Adrenal gland (tissue), 9 donors: ENCODE measurements at regions not wholly inside any gene's neighbourhood (a gene's known extent, or its start where the extent isn't known, plus 50 kb on each side); places are given as distances from the start of the nearest gene placed in this dataset.

Experiments
- DNase-seq, 7 donors: peaks; one replicate each; pipeline ENCODE4 v3.0.0-alpha.2; 2019 to 2020
- H3K27ac ChIP-seq, 5 donors: fragments of 200-600 bp; sonication (generic) in 4 of 5; 1 replicate in 3 of 5; 2 replicates in 2 of 5; pipeline versions ENCODE4 v1.5.1 to v1.8.0; 2016 to 2020; ENCODE audit warnings: mild to moderate bottlenecking in 1 of 5
- H3K27me3 ChIP-seq: fragments of 200-600 bp; 2 replicates; pipeline ENCODE4 v1.8.0; 2021
- H3K36me3 ChIP-seq, 2 donors: fragments of 200-600 bp; replicated peaks in 1 of 2; 1 replicate in 1 of 2; 2 replicates in 1 of 2; pipeline versions ENCODE4 v1.5.1 to v1.8.0; 2018 to 2022
- H3K4me1 ChIP-seq, 2 donors: fragments of 200-600 bp; replicated peaks in 1 of 2; 1 replicate in 1 of 2; 2 replicates in 1 of 2; pipeline versions ENCODE4 v1.5.1 to v1.8.0; 2018 to 2021
- H3K4me3 ChIP-seq, 4 donors: fragments of 200-600 bp; sonication (generic) in 3 of 4; one replicate each; pipeline ENCODE4 v1.5.1; 2016 to 2018
- H3K9me3 ChIP-seq, 3 donors: fragments of 200-600 bp; sonication (generic) in 1 of 3; replicated peaks in 1 of 3; 1 replicate in 2 of 3; 2 replicates in 1 of 3; pipeline versions ENCODE4 v1.5.1 to v1.8.0; 2016 to 2021
- POLR2A ChIP-seq, 2 donors: fragments of 450-650 bp; IDR thresholded peaks; one replicate each; pipeline ENCODE4 v1.6.1; 2017; ENCODE audit warnings: antibody characterized with exemption in 2 of 2, mild to moderate bottlenecking in 2 of 2, moderate library complexity in 1 of 2
- WGBS, 4 donors: extraction: QIAGEN DNeasy Blood & Tissue Kit in 2 of 4; methylation state at CpG; one replicate each; pipeline versions ENCODE4 v1.1.5 to v1.1.7; 2013 to 2017; 5-methylcytosine and 5-hydroxymethylcytosine counted together
- intact Hi-C, 2 donors: fragments of 100-400 bp; cut with DNase I; formaldehyde crosslinking; loops; one replicate each; pipeline versions ENCODE4 v1.14.1 to v1.15.0; 2022 to 2023
- TF ChIP-seq, protein P1 (sequence below), 6 experiments: fragments of 450-650 bp in 4 of 6; fragments of 200-600 bp in 2 of 6; sonication (generic) in 1 of 6; IDR thresholded peaks; 1 replicate in 5 of 6; 2 replicates in 1 of 6; pipeline versions ENCODE4 v1.5.1 to v1.8.0; 2016 to 2021; ENCODE audit warnings: antibody characterized with exemption in 6 of 6, mild to moderate bottlenecking in 2 of 6, moderate library complexity in 1 of 6
- donor health status: healthy with polysubstance abuse.
- donor health status: Bipolar disorder and iron deficiency.
- donor health status: DM: yes; HTN: yes; CAD: no.
- donor health status: DM: no; HTN: no; CAD: no.
- donor health status: DM: no; HTN: no; CAD: no.

DNA sequence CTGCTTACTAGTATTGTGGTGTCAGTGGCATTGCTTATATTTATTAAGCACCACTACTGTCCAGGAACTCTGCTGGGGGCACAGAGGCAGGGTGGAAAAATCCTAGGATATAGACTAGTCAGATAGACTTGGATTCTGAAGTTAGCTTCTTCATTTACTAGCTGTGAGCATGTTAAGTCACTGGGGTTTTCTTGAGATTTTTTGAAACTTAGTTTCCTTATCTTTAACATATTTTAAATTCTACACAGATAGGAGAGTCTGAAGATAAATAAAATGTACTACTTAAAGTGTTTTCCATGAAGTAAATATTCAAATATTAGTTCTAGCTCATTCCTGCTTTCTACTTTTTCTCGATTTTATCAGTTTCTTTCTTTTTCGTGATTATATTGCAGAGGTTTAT lies 196.9 kb upstream of the GRID2 start:
- DNase-seq = no peak
- 76 to 87% (median 82%) methylated on average over 2 of the region's 2 CpGs for WGBS, 4 donors

DNA sequence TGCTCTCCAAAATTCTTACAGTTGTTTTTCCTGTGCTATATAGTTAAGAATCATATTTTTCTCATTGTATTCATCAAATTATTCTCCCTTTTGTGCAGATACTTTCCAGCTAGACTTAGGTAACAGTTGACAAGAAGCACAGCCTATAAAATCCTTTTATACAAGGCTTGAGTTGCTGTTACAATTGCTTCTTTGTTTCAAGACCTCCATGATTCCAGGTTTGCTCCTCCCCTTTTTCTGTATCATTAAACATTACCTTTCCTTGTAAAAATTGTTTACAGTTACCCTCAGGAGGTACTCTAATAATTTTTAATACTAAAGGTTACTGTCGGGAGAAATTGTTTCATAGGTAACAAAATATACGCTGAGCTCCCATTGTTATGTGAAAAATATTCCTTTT lies 192.3 kb upstream of the GRID2 start:
- 80 to 99% (median 89%) methylated on average over 2 of the region's 2 CpGs for WGBS, 4 donors
- Histone ChIP-seq H3K36me3 (no peaks in the 10 kb centered on the region), H3K4me1 (no peaks in the 10 kb centered on the region), H3K27ac (no peak overlapping the region), H3K27me3 (no peaks in the 10 kb centered on the region), H3K4me3 (no peak overlapping the region), H3K9me3 (no peaks in the 10 kb centered on the region)
- DNase-seq = no peak
- intact Hi-C loops = no loop called here
- TF ChIP-seq, protein P1, sequence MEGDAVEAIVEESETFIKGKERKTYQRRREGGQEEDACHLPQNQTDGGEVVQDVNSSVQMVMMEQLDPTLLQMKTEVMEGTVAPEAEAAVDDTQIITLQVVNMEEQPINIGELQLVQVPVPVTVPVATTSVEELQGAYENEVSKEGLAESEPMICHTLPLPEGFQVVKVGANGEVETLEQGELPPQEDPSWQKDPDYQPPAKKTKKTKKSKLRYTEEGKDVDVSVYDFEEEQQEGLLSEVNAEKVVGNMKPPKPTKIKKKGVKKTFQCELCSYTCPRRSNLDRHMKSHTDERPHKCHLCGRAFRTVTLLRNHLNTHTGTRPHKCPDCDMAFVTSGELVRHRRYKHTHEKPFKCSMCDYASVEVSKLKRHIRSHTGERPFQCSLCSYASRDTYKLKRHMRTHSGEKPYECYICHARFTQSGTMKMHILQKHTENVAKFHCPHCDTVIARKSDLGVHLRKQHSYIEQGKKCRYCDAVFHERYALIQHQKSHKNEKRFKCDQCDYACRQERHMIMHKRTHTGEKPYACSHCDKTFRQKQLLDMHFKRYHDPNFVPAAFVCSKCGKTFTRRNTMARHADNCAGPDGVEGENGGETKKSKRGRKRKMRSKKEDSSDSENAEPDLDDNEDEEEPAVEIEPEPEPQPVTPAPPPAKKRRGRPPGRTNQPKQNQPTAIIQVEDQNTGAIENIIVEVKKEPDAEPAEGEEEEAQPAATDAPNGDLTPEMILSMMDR (IDR thresholded peaks at IDR 0.05) = no peak
- no peak for TF ChIP-seq POLR2A (IDR thresholded peaks at IDR 0.05)

More for the DNA sequence above, 196.9 kb upstream of the GRID2 start:
- H3K27ac ChIP-seq = no peak overlapping the region
- H3K4me3 ChIP-seq = no peak overlapping the region
- no peaks in the 10 kb centered on the region for H3K9me3 ChIP-seq
- TF ChIP-seq POLR2A (IDR thresholded peaks at IDR 0.05) = no peak
- TF ChIP-seq, protein P1 (IDR thresholded peaks at IDR 0.05) = no peak
- H3K27me3 ChIP-seq = no peaks in the 10 kb centered on the region
- intact Hi-C loops = no loop called here
- H3K4me1 ChIP-seq = no peaks in the 10 kb centered on the region
- no peaks in the 10 kb centered on the region for H3K36me3 ChIP-seq

DNA sequence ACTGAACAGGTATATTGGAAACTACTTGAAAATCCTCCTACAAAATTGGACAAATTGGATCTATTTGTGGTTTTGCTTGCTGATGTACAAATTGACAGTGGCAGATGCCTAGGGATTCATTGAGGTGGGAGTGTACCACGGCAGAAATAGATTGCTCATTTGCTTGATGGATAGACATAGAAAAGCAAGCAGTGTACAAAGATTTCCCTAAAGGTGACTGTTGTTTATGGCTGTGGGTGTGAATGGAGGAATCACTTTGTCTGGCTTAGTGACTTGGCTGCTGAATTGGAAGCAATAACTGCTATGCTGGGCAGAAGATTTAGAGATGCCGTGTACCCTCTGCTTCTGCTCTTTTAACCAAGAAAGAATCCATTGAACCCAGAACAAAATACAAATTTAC lies 191.0 kb upstream of the GRID2 start:
- TF ChIP-seq, protein P1 (IDR thresholded peaks at IDR 0.05) = no peak
- no peak for TF ChIP-seq POLR2A (IDR thresholded peaks at IDR 0.05)
- H3K9me3 ChIP-seq = no peaks in the 10 kb centered on the region
- H3K27ac ChIP-seq = no peak overlapping the region
- H3K36me3 ChIP-seq = no peaks in the 10 kb centered on the region
- 71 to 78% (median 76%) methylated on average over 2 of the region's 2 CpGs for WGBS, 4 donors
- H3K27me3 ChIP-seq = no peaks in the 10 kb centered on the region
- H3K4me1 ChIP-seq = no peaks in the 10 kb centered on the region
- intact Hi-C loops = no loop called here
- DNase-seq = no peak
- no peak overlapping the region for H3K4me3 ChIP-seq

DNA sequence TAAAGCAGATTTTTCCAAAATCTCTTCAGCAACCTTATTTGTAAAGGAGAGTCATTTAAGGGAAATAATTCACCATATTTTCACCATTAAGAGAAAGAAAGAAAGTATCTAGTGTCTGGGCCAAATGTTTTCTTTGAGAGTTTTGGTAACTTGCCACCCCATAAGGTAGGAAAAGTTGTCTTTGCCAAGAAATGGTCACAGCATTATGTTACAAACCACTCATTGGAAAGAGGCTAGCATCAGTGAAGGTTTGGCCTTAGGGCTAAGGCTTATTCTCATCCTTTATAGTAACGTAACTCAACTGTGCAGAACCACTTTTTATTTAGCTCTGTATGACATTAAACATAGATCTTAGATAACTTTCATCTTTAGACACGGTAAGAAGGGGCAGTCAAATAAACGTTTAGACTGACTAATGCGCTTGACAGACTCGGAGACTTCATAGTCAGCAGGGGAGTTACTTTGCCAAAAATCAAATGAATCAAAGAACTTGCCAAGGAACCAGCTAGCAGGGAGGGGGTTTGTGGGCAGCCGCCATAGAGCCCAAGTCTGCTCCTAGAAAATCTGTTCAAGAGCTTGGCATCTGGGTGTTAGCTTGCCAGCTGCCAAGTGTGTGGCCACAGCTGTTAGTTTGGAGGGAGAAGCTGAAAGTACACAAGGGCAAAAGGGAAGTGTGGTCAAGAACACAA lies 182.8 kb upstream of the GRID2 start:
- no peak overlapping the region for H3K4me3 ChIP-seq
- TF ChIP-seq, protein P1 (IDR thresholded peaks at IDR 0.05) = no peak
- no peak for TF ChIP-seq POLR2A (IDR thresholded peaks at IDR 0.05)
- H3K27me3 ChIP-seq = no peaks in the 10 kb centered on the region
- WGBS, 4 donors = 57 to 62% (median 58%) methylated on average over 6 of the region's 6 CpGs
- intact Hi-C loops = no loop called here
- H3K4me1 ChIP-seq = no peaks in the 10 kb centered on the region
- H3K27ac ChIP-seq = no peak overlapping the region
- DNase-seq = no peak
- no peaks in the 10 kb centered on the region for H3K36me3 ChIP-seq
- no peaks in the 10 kb centered on the region for H3K9me3 ChIP-seq
